Testis (tissue), 2 donors: ENCODE measurements at regions not wholly inside any gene's neighbourhood (a gene's known extent, or its start where the extent isn't known, plus 50 kb on each side); places are given as distances from the start of the nearest gene placed in this dataset.

Experiments
- POLR2A ChIP-seq: fragments of 450-650 bp; IDR thresholded peaks from one replicate; pipeline ENCODE4 v1.6.1; 2017; ENCODE audit warnings: antibody characterized with exemption, mild to moderate bottlenecking, moderate library complexity
- TF ChIP-seq, protein P1 (sequence below), 3 experiments: fragments of 450-650 bp in 2 of 3; fragments of 200-600 bp in 1 of 3; sonication (generic) in 1 of 3; IDR thresholded peaks; one replicate each; pipeline ENCODE4 v1.5.1; 2016 to 2019; ENCODE audit warnings: antibody characterized with exemption in 3 of 3, mild to moderate bottlenecking in 2 of 3, moderate library complexity in 1 of 3

DNA sequence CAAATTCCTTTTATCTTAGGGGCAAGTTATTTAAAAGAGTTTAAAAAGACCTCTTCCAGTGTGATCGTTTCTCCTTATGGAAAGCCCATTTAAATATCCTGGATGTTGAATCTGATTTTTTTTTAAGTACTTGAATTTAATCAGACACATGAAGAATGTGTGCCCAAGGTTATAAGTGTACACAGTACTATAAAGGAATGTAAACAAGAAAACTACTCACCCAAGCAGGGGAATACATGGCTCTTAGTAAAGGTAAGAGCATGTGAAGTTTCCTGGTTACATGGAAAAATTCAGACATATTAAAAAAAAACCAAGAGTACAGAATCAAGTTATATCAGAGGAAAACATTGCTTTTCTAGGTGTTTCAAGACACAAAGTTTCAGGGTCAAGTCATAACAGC is 546.9 kb downstream of the MATN1 start:
- TF ChIP-seq, protein P1, sequence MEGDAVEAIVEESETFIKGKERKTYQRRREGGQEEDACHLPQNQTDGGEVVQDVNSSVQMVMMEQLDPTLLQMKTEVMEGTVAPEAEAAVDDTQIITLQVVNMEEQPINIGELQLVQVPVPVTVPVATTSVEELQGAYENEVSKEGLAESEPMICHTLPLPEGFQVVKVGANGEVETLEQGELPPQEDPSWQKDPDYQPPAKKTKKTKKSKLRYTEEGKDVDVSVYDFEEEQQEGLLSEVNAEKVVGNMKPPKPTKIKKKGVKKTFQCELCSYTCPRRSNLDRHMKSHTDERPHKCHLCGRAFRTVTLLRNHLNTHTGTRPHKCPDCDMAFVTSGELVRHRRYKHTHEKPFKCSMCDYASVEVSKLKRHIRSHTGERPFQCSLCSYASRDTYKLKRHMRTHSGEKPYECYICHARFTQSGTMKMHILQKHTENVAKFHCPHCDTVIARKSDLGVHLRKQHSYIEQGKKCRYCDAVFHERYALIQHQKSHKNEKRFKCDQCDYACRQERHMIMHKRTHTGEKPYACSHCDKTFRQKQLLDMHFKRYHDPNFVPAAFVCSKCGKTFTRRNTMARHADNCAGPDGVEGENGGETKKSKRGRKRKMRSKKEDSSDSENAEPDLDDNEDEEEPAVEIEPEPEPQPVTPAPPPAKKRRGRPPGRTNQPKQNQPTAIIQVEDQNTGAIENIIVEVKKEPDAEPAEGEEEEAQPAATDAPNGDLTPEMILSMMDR (IDR thresholded peaks at IDR 0.05): no peak
- TF ChIP-seq POLR2A: no peak
